Neural cell (in vitro differentiated cells): ENCODE measurements at regions not wholly inside any gene's neighbourhood (a gene's known extent, or its start where the extent isn't known, plus 50 kb on each side); places are given as distances from the start of the nearest gene placed in this dataset.
"Not testable (repeated sequence)": the region's sequence is repeated elsewhere in the genome, so short reads cannot be mapped to it uniquely, and the experiment has no call there.

Experiments used
- H2AFZ ChIP-seq: fragments of 200-600, 300-800 bp; sonication (generic), shearing (Covaris generic); 2 replicates; pipeline ENCODE4 v1.6.0; 2014; ENCODE audit warnings: low read depth, mild to moderate bottlenecking, antibody characterized with exemption, low read length, moderate library complexity
- H3F3A ChIP-seq: fragments of 200-600 bp; shearing (Covaris generic); 2 replicates; pipeline ENCODE4 v1.6.1; 2016; ENCODE audit warnings: mild to moderate bottlenecking, moderate library complexity, mixed read lengths, antibody characterized with exemption, low read length; ENCODE audit not compliant: insufficient read depth, poor library complexity, severe bottlenecking
- H3K27ac ChIP-seq: fragments of 200-600, 300-800 bp; sonication (generic), shearing (Covaris generic); 2 replicates; pipeline ENCODE4 v1.5.1; 2014; ENCODE audit warnings: mild to moderate bottlenecking, low read length, moderate library complexity
- H3K27me3 ChIP-seq: fragments of 300-800, 200-600 bp; sonication (generic), shearing (Covaris generic); 2 replicates; pipeline ENCODE4 v1.6.0; 2014; ENCODE audit warnings: mild to moderate bottlenecking, low read depth, low read length, moderate library complexity; ENCODE audit not compliant: insufficient read depth
- H3K36me3 ChIP-seq: fragments of 300-800, 200-600 bp; sonication (generic), shearing (Covaris generic); 2 replicates; pipeline ENCODE4 v1.5.1; 2014; ENCODE audit warnings: mild to moderate bottlenecking, antibody characterized with exemption, low read length, moderate library complexity; ENCODE audit not compliant: insufficient read depth
- H3K4me2 ChIP-seq: fragments of 300-800, 200-600 bp; sonication (generic), shearing (Covaris generic); 2 replicates; pipeline ENCODE4 v1.6.0; 2014; ENCODE audit warnings: mild to moderate bottlenecking, low read length
- H3K4me3 ChIP-seq: fragments of 300-800, 200-600 bp; sonication (generic), shearing (Covaris generic); 2 replicates; pipeline ENCODE4 v1.5.1; 2014; ENCODE audit warnings: mild to moderate bottlenecking, low read length, moderate library complexity
- H3K79me2 ChIP-seq: fragments of 200-600 bp; shearing (Covaris generic); replicated peaks from 2 replicates; pipeline ENCODE4 v1.6.0; 2014; ENCODE audit warnings: mild to moderate bottlenecking, low read length, moderate library complexity; ENCODE audit not compliant: insufficient read depth
- H3K9ac ChIP-seq: fragments of 300-800, 200-600 bp; sonication (generic), shearing (Covaris generic); 2 replicates; pipeline ENCODE4 v1.6.1; 2016; ENCODE audit warnings: mild to moderate bottlenecking, low read length, mixed read lengths
- H3K9me2 ChIP-seq: fragments of 200-600 bp; shearing (Covaris generic); 2 replicates; pipeline ENCODE4 v1.6.1; 2016; ENCODE audit warnings: mild to moderate bottlenecking, low read length, mixed read lengths; ENCODE audit not compliant: insufficient read depth
- H3K9me3 ChIP-seq: fragments of 200-600, 300-800 bp; sonication (generic), shearing (Covaris generic); 2 replicates; pipeline ENCODE4 v1.6.1; 2016; ENCODE audit warnings: mild to moderate bottlenecking, mixed run types, low read length, moderate library complexity, mixed read lengths
- H4K20me1 ChIP-seq: fragments of 200-600 bp; shearing (Covaris generic); 2 replicates; pipeline ENCODE4 v1.6.1; 2016; ENCODE audit warnings: mild to moderate bottlenecking, mixed run types; ENCODE audit not compliant: insufficient read depth
- CTCF ChIP-seq: fragments of 450-650 bp; IDR thresholded peaks from 2 replicates; pipeline ENCODE4 v1.5.1; 2014; ENCODE audit warnings: antibody characterized with exemption, mild to moderate bottlenecking, moderate library complexity; ENCODE audit not compliant: poor library complexity, severe bottlenecking
- EP300 ChIP-seq: fragments of 450-650 bp; conservative IDR thresholded peaks from 2 replicates; pipeline ENCODE4 v1.6.1; 2014; ENCODE audit warnings: antibody characterized with exemption, mild to moderate bottlenecking, moderate library complexity; ENCODE audit not compliant: poor library complexity, severe bottlenecking
- EZH2 ChIP-seq: fragments of 200-600, 300-800 bp; shearing (Covaris generic), sonication (generic); IDR thresholded peaks from 2 replicates; pipeline ENCODE4 v1.6.1; 2014; ENCODE audit warnings: antibody characterized with exemption, low read length, borderline replicate concordance, mild to moderate bottlenecking; ENCODE audit not compliant: insufficient read depth, poor library complexity, severe bottlenecking
- MXI1 ChIP-seq: fragments of 450-650 bp; conservative IDR thresholded peaks from 2 replicates; pipeline ENCODE4 v1.6.1; 2014; ENCODE audit warnings: antibody characterized with exemption, mild to moderate bottlenecking; ENCODE audit not compliant: poor library complexity, severe bottlenecking
- POLR2AphosphoS5 ChIP-seq: IDR thresholded peaks from 2 replicates; pipeline ENCODE4 v1.6.1; 2012
- RAD21 ChIP-seq: fragments of 450-650 bp; conservative IDR thresholded peaks from 2 replicates; pipeline ENCODE4 v1.6.1; 2014; ENCODE audit warnings: antibody characterized with exemption, mild to moderate bottlenecking, moderate library complexity
- REST ChIP-seq: IDR thresholded peaks from 2 replicates; pipeline ENCODE4 v1.6.1; 2012; ENCODE audit warnings: borderline replicate concordance
- SMC3 ChIP-seq: fragments of 450-650 bp; conservative IDR thresholded peaks from 2 replicates; pipeline ENCODE4 v1.6.1; 2014; ENCODE audit warnings: antibody characterized with exemption, mild to moderate bottlenecking, moderate library complexity; ENCODE audit not compliant: poor library complexity
- TAF1 ChIP-seq: IDR thresholded peaks from 2 replicates; pipeline ENCODE4 v1.6.1; 2012; ENCODE audit warnings: low read depth

GRCh38 chr1:70834365-70834764 lies 213.3 kb downstream of the PTGER3 start:
- not testable (repeated sequence) for H3K36me3 ChIP-seq, H3K27me3 ChIP-seq

GRCh38 chr1:70836456-70836855 lies 211.2 kb downstream of the PTGER3 start:
- Histone ChIP-seq H4K20me1 (no peaks in the 10 kb centered on the region), H3K9ac (no peak overlapping the region)

More at GRCh38 chr1:70834365-70834764, 213.3 kb downstream of the PTGER3 start:
- not testable (repeated sequence) for H4K20me1 ChIP-seq, H3K27ac ChIP-seq, H3K9ac ChIP-seq, H3K79me2 ChIP-seq, H3F3A ChIP-seq, H3K4me3 ChIP-seq, H3K4me2 ChIP-seq, H3K9me3 ChIP-seq, H2AFZ ChIP-seq, H3K9me2 ChIP-seq

More at GRCh38 chr1:70836456-70836855, 211.2 kb downstream of the PTGER3 start:
- TF ChIP-seq CTCF (no peak), POLR2AphosphoS5 (no peak), SMC3 (no peak), EZH2 (no peak), EP300 (no peak), REST (no peak), MXI1 (no peak), TAF1 (no peak), RAD21 (no peak)
- no peaks in the 10 kb centered on the region for H3K9me2 ChIP-seq
- no peaks in the 10 kb centered on the region for H3K36me3 ChIP-seq
- no peak overlapping the region for H3K4me3 ChIP-seq
- no peaks in the 10 kb centered on the region for H3K27me3 ChIP-seq
- no peak overlapping the region for H3K27ac ChIP-seq
- H3K79me2 ChIP-seq = no peaks in the 10 kb centered on the region
- no peak overlapping the region for H2AFZ ChIP-seq
- no peaks in the 10 kb centered on the region for H3F3A ChIP-seq
- H3K9me3 ChIP-seq = no peaks in the 10 kb centered on the region
- H3K4me2 ChIP-seq = no peak overlapping the region
